ENCODE measurements at regions not wholly inside any gene's neighbourhood (a gene's known extent, or its start where the extent isn't known, plus 50 kb on each side); places are given as distances from the start of the nearest gene placed in this dataset.

DNA sequence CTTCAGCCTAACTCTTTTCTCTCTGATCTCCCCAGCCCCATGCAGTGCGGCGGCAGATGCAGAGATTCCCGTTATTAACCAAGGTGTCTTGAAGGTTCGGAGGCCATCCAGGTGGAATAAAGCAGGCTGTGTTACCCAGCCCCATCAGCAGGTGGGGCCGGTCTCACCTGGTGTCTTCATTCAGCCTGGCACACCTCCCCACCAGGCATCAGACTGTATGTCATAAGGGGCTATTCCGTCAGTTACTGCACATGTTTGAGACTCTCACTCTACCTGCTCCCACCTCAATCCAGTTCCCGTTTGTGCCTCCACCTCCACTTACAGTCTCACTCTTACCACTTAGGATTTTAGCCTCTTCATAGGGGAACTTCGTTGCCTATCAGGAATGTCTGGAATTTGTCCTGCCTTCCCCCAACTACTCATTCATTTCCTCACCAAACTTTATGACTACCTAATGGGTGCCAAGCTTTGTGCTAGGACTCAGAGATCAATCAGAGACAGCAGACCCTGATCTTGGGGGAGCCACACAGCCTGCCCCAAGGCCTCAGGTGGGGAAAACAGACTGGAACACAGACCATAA lies 170.2 kb downstream of the PLPP3 start:
- H3K27ac Mint-ChIP-seq (ENCODE audit: unreplicated experiment), result no peak overlapping the region
- peak; percentile 76 for DNase-seq
- H3K9me3 Mint-ChIP-seq (ENCODE audit: low read depth, unreplicated experiment), result no peaks in the 10 kb centered on the region
- CTCF ChIA-PET, result interaction anchor here (1.2 kb wide), 2 partner anchors 22 to 168 kb away, joined by 3 to 9 read pairs; no protein-coding TSS in a partner anchor
- TF ChIP-seq, protein P1, sequence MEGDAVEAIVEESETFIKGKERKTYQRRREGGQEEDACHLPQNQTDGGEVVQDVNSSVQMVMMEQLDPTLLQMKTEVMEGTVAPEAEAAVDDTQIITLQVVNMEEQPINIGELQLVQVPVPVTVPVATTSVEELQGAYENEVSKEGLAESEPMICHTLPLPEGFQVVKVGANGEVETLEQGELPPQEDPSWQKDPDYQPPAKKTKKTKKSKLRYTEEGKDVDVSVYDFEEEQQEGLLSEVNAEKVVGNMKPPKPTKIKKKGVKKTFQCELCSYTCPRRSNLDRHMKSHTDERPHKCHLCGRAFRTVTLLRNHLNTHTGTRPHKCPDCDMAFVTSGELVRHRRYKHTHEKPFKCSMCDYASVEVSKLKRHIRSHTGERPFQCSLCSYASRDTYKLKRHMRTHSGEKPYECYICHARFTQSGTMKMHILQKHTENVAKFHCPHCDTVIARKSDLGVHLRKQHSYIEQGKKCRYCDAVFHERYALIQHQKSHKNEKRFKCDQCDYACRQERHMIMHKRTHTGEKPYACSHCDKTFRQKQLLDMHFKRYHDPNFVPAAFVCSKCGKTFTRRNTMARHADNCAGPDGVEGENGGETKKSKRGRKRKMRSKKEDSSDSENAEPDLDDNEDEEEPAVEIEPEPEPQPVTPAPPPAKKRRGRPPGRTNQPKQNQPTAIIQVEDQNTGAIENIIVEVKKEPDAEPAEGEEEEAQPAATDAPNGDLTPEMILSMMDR (IDR thresholded peaks at IDR 0.05; ENCODE audit: unreplicated experiment), result peak; percentile 68
- intact Hi-C loops (cut with micrococcal nuclease; ENCODE audit: unreplicated experiment), result loop anchor here (1.0 to 5.0 kb wide), 2 partner anchors 63 to 168 kb away; no protein-coding TSS in a partner anchor
- no peaks in the 10 kb centered on the region for H3K27me3 Mint-ChIP-seq (ENCODE audit: unreplicated experiment)
- H3K4me1 Mint-ChIP-seq (ENCODE audit: low read depth, unreplicated experiment), result peaks cover 19% of the 10 kb centered on the region
- H3K36me3 Mint-ChIP-seq (ENCODE audit: insufficient read depth, unreplicated experiment), result peaks cover 3% of the 10 kb centered on the region
- no TSS peak for BruUV-seq (replicated peaks)
- H3K4me3 Mint-ChIP-seq (ENCODE audit: low read depth, unreplicated experiment), result no peak overlapping the region

DNA sequence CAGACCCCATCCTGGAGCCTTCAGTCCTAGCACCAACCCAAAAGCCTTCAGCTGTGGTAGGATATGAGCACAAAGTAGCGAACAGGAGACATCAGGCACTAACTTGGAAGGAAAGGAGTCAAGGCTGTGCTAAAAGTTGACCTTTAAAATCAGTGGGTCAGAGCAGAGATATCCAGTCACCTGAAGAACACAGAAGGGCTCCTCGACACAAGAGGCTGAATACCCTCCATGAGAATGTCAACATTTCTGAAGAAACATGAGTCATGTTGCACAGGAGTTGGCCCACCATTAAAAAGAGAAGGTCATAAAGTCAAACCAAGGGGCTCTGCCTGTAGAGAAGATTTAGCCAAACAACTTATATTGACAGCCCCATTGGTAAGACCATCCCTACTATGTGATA lies 172.5 kb downstream of the PLPP3 start:
- DNase-seq, result no peak
- intact Hi-C loops (cut with micrococcal nuclease; ENCODE audit: unreplicated experiment), result loop anchor here (5.0 kb wide), 1 partner anchor 65 kb away; no protein-coding TSS in a partner anchor
- Mint-ChIP-seq H3K36me3 (ENCODE audit: insufficient read depth, unreplicated experiment) (no peaks in the 10 kb centered on the region), H3K4me3 (ENCODE audit: low read depth, unreplicated experiment) (no peak overlapping the region), H3K9me3 (ENCODE audit: low read depth, unreplicated experiment) (no peaks in the 10 kb centered on the region), H3K27me3 (ENCODE audit: unreplicated experiment) (no peaks in the 10 kb centered on the region), H3K27ac (ENCODE audit: unreplicated experiment) (no peak overlapping the region), H3K4me1 (ENCODE audit: low read depth, unreplicated experiment) (peaks cover 9% of the 10 kb centered on the region)
- TF ChIP-seq, protein P1 (IDR thresholded peaks at IDR 0.05; ENCODE audit: unreplicated experiment), result no peak
- BruUV-seq (replicated peaks), result no TSS peak
- CTCF ChIA-PET, result no interaction called here

DNA sequence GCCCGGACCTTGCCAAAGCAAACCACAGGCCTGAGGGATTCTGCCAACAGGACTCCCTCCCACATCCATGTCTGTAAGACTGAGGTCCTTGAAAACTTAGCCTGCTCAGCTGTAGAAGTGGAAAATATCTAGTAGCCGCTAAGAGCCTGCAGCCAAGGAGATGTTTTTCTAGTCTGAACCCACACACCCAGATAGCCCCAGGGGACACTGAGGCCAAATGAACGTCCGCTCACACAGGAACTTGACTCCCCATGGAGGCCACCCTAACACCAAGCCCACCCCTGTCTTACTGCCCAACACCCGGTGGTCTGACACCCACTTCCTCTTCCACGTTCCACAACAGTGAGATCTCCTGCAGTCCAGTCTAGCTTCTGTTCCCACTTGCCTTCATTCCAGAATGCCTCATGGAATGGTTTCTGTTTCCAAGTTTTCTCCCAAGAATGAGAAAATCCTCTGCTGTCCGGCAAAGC lies 174.8 kb downstream of the PLPP3 start:
- Mint-ChIP-seq H3K9me3 (ENCODE audit: low read depth, unreplicated experiment) (peaks cover 2% of the 10 kb centered on the region), H3K27me3 (ENCODE audit: unreplicated experiment) (no peaks in the 10 kb centered on the region), H3K4me3 (ENCODE audit: low read depth, unreplicated experiment) (no peak overlapping the region), H3K27ac (ENCODE audit: unreplicated experiment) (no peak overlapping the region), H3K36me3 (ENCODE audit: insufficient read depth, unreplicated experiment) (no peaks in the 10 kb centered on the region), H3K4me1 (ENCODE audit: low read depth, unreplicated experiment) (peaks cover 8% of the 10 kb centered on the region)
- TF ChIP-seq, protein P1 (IDR thresholded peaks at IDR 0.05; ENCODE audit: unreplicated experiment), result no peak
- DNase-seq, result no peak
- intact Hi-C loops (cut with micrococcal nuclease; ENCODE audit: unreplicated experiment), result loop anchor here (5.0 kb wide), 1 partner anchor 68 kb away; no protein-coding TSS in a partner anchor
- CTCF ChIA-PET, result no interaction called here
- no TSS peak for BruUV-seq (replicated peaks)

DNA sequence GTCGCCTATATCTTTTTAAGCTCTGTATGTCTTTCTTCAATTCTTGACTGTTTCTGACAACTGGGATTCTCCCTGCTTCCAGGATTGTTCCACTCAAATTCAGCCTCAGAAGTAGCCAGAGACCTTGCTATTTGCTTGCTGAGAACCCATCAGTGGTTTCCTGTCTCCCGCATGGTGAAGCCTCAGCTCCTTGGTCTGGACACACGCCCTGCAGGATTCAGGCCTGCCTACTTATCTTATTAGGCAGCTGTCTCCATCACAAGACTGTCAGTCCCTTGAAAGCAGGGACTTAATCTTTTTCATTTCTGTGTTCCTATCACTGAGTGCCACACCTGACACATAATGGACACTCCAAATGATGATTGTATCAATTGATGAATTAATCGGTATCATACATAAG lies 175.3 kb downstream of the PLPP3 start:
- no peak overlapping the region for H3K27ac Mint-ChIP-seq (ENCODE audit: unreplicated experiment)
- DNase-seq, result no peak
- H3K36me3 Mint-ChIP-seq (ENCODE audit: insufficient read depth, unreplicated experiment), result no peaks in the 10 kb centered on the region

More for the DNA sequence above, 175.3 kb downstream of the PLPP3 start:
- Mint-ChIP-seq H3K4me1 (ENCODE audit: low read depth, unreplicated experiment) (peaks cover 3% of the 10 kb centered on the region), H3K27me3 (ENCODE audit: unreplicated experiment) (no peaks in the 10 kb centered on the region), H3K4me3 (ENCODE audit: low read depth, unreplicated experiment) (no peak overlapping the region), H3K9me3 (ENCODE audit: low read depth, unreplicated experiment) (peaks cover 2% of the 10 kb centered on the region)
- CTCF ChIA-PET, result no interaction called here
- TF ChIP-seq, protein P1 (IDR thresholded peaks at IDR 0.05; ENCODE audit: unreplicated experiment), result no peak
- BruUV-seq (replicated peaks), result no TSS peak
- intact Hi-C loops (cut with micrococcal nuclease; ENCODE audit: unreplicated experiment), result no loop called here

All from Calu3 (cell line).